Thyroid gland (tissue), 4 donors: ENCODE measurements at regions not wholly inside any gene's neighbourhood (a gene's known extent, or its start where the extent isn't known, plus 50 kb on each side); places are given as distances from the start of the nearest gene placed in this dataset.

ENCODE experiments used
- CTCF ChIP-seq, 6 experiments: fragments of 200-600 bp in 3 of 6; fragments of 450-650 bp in 3 of 6; sonication (generic) in 3 of 6; IDR thresholded peaks; one replicate each; pipeline ENCODE4 v1.5.1; 2016 to 2019; ENCODE audit warnings: antibody characterized with exemption in 6 of 6, mild to moderate bottlenecking in 2 of 6, inconsistent platforms in 1 of 6, moderate library complexity in 1 of 6
- POLR2A ChIP-seq, 2 donors: fragments of 450-650 bp; IDR thresholded peaks; one replicate each; pipeline ENCODE4 v1.6.1; 2017; ENCODE audit warnings: antibody characterized with exemption in 2 of 2, mild to moderate bottlenecking in 2 of 2, moderate library complexity in 1 of 2

- TF ChIP-seq POLR2A (IDR thresholded peaks at IDR 0.05), result no peak
- no peak for TF ChIP-seq CTCF (IDR thresholded peaks at IDR 0.05)
Observed at GRCh38 chr9:88798476-88798875, 192.8 kb upstream of the S1PR3 start.
